ENCODE measurements at regions not wholly inside any gene's neighbourhood (a gene's known extent, or its start where the extent isn't known, plus 50 kb on each side); places are given as distances from the start of the nearest gene placed in this dataset.

GRCh38 chr6:115091461-115091860 is 748.6 kb upstream of the HS3ST5 start:
- Histone ChIP-seq H3K4me2 (ENCODE audit: insufficient read depth in 1 of 2, low read depth in 2 of 2, low read length in 2 of 2) (no peak overlapping the region), H2BK12ac (ENCODE audit: low read depth, low read length) (no peak overlapping the region), H2BK5ac (ENCODE audit: low read depth, low read length) (no peak overlapping the region), H3K36me3 (ENCODE audit: control insufficient read depth in 2 of 4, insufficient read depth in 4 of 4, low read length in 3 of 4) (no peaks in the 10 kb centered on the region), H2BK15ac (ENCODE audit: low read length) (no peak overlapping the region), H3K9me3 (ENCODE audit: insufficient read depth in 2 of 2, low read depth in 1 of 2, low read length in 1 of 2) (0 out of 4 replicates have a peak, but pooled peaks cover 0 to 4% of the 10 kb centered on the region in 2 experiments), H4K20me1 (replicated peaks in 1 of 2; ENCODE audit: control insufficient read depth in 1 of 2, insufficient read depth in 2 of 2, low read length in 2 of 2) (no peaks in the 10 kb centered on the region), H4K5ac (ENCODE audit: insufficient read length, low read depth, low read length) (no peak overlapping the region), H3K4me3 (ENCODE audit: extremely low read depth in 1 of 4, insufficient read depth in 2 of 4, low read depth in 3 of 4, low read length in 4 of 4) (no peak overlapping the region), H3K9ac (replicated peaks in 1 of 4; ENCODE audit: extremely low read depth in 1 of 4, low read depth in 3 of 4, low read length in 3 of 4) (no peak overlapping the region), H3K14ac (ENCODE audit: insufficient read length) (no peak overlapping the region), H3K79me2 (ENCODE audit: control insufficient read depth in 1 of 2, insufficient read depth in 2 of 2, low read length in 2 of 2) (no peaks in the 10 kb centered on the region), H2BK120ac (replicated peaks; ENCODE audit: low read depth, low read length) (no peak overlapping the region), H3K27ac (ENCODE audit: low read depth, low read length) (no peak overlapping the region), H3K23me2 (ENCODE audit: low read depth, low read length) (no peaks in the 10 kb centered on the region), H3K4me1 (replicated peaks in 1 of 4; ENCODE audit: control insufficient read depth in 3 of 4, insufficient read depth in 4 of 4, low read length in 3 of 4) (no peaks in the 10 kb centered on the region), H3K18ac (ENCODE audit: extremely low read depth, low read length) (no peak overlapping the region), H3K56ac (replicated peaks; ENCODE audit: insufficient read length, low read depth, low read length) (no peak overlapping the region), H4K8ac (ENCODE audit: extremely low read depth, insufficient read depth, low read length) (no peak overlapping the region), H3K79me1 (ENCODE audit: low read depth, low read length) (no peaks in the 10 kb centered on the region), H4K91ac (replicated peaks; ENCODE audit: insufficient read length, low read length) (no peak overlapping the region), H3K27me3 (replicated peaks in 1 of 4; ENCODE audit: control insufficient read depth in 3 of 4, extremely low read depth in 1 of 4, insufficient read depth in 3 of 4, low read length in 3 of 4) (no peaks in the 10 kb centered on the region), H2AK5ac (ENCODE audit: low read depth, low read length) (no peak overlapping the region), H3K4ac (replicated peaks; ENCODE audit: insufficient read length, low read depth, low read length) (no peak overlapping the region), H3K23ac (ENCODE audit: insufficient read length) (no peak overlapping the region), H2BK20ac (ENCODE audit: low read length) (no peak overlapping the region), H2AFZ (ENCODE audit: low read length) (no peak overlapping the region)
- FAIRE-seq: no peak
- 75% methylated on average over 2 of the region's 2 CpGs; no CpG with 5 or more reads in 1 of the 2 experiments for WGBS, 2 experiments (ENCODE audit: extremely low coverage in 1 of 2, insufficient coverage in 1 of 2, insufficient read length in 1 of 2, insufficient replicate concordance in 2 of 2, low coverage in 1 of 2, low lambda C conversion rate in 2 of 2, missing lambda C conversion rate in 1 of 2)
- ChIA-PET CTCF (ENCODE audit: partially characterized antibody) (interaction anchor here (0.6 kb wide), 1 partner anchor 1024 kb away, joined by 3 read pairs; no protein-coding TSS in a partner anchor), POLR2A (ENCODE audit: partially characterized antibody) (no interaction called here)
- no peak for DNase-seq (ENCODE audit: low read depth in 1 of 2, low spot score in 2 of 2)
- TF ChIP-seq TEAD4 (IDR thresholded peaks at IDR 0.05; ENCODE audit: low read depth, low read length) (no peak), MAX (IDR thresholded peaks at IDR 0.05) (no peak), RXRA (IDR thresholded peaks at IDR 0.05; ENCODE audit: insufficient read depth, low read depth, low read length) (no peak), ZNF274 (IDR thresholded peaks at IDR 0.05; ENCODE audit: borderline replicate concordance, extremely low read depth, low read length) (no peak), HDAC2 (IDR thresholded peaks at IDR 0.05; ENCODE audit: borderline replicate concordance in 1 of 2, low read depth in 2 of 2, low read length in 2 of 2) (no peak), SUZ12 (IDR thresholded peaks at IDR 0.05; ENCODE audit: low read length) (no peak), MAFK (IDR thresholded peaks at IDR 0.05; ENCODE audit: low read depth, low read length) (no peak), SIRT6 (IDR thresholded peaks at IDR 0.05; ENCODE audit: low read length) (no peak), KDM5A (IDR thresholded peaks at IDR 0.05; ENCODE audit: low read length) (no peak), CBX5 (IDR thresholded peaks at IDR 0.05; ENCODE audit: low read depth, low read length) (no peak), TAF1 (IDR thresholded peaks at IDR 0.05; ENCODE audit: low read depth, low read length) (no peak), EP300 (IDR thresholded peaks at IDR 0.05; ENCODE audit: borderline replicate concordance in 1 of 2, low read depth in 2 of 2, low read length in 2 of 2) (no peak)
